Panc1 (cell line): ENCODE measurements at regions not wholly inside any gene's neighbourhood (a gene's known extent, or its start where the extent isn't known, plus 50 kb on each side); places are given as distances from the start of the nearest gene placed in this dataset.

Source experiments
- ATAC-seq: fragments of 200-7000 bp; cut with Tn5 transposase; 2 replicates; pipeline ENCODE4 v1.9.1; 2020; ENCODE audit warnings: mild to moderate bottlenecking, moderate library complexity
- BruUV-seq: library from RNA; stranded (reverse); fragments of 400-500 nt; replicated peaks from 2 replicates; lab custom pipeline; 2021; lab: Mats Ljungman, UMichigan
- CTCF ChIA-PET: fragments of 300-600 bp; sonication (Branson Sonifier 250); formaldehyde crosslinking; loops from one replicate; lab custom pipeline; 2022; ENCODE audit warnings: antibody characterized with exemption; lab: Charles Lee
- POLR2A ChIA-PET: fragments of 300-600 bp; sonication (Branson Sonifier 250); formaldehyde crosslinking; loops from one replicate; lab custom pipeline; 2022; ENCODE audit warnings: antibody characterized with exemption; lab: Charles Lee
- DNase-seq: peaks from one replicate; pipeline ENCODE4 v3.0.0-alpha.2; 2010; ENCODE audit warnings: low read depth, low spot score
- H3K27ac ChIP-seq: 2 replicates; pipeline ENCODE4 v1.5.1; 2011; ENCODE audit warnings: mild to moderate bottlenecking, low read length, inconsistent platforms
- H3K27me3 ChIP-seq: fragments of 200-500 bp; sonication (Bioruptor generic); 2 replicates; pipeline ENCODE4 v1.6.0; 2014; ENCODE audit warnings: low read length, inconsistent platforms; ENCODE audit not compliant: control insufficient read depth, insufficient read depth
- H3K36me3 ChIP-seq: fragments of 200-500 bp; sonication (Bioruptor generic); 2 replicates; pipeline ENCODE4 v1.5.1; 2014; ENCODE audit warnings: inconsistent platforms, mild to moderate bottlenecking, low read length, moderate library complexity; ENCODE audit not compliant: control insufficient read depth, insufficient read depth
- H3K4me1 ChIP-seq: 2 replicates; pipeline ENCODE4 v1.5.1; 2011; ENCODE audit warnings: inconsistent platforms, mild to moderate bottlenecking, low read length, moderate library complexity; ENCODE audit not compliant: control insufficient read depth, insufficient read depth
- H3K4me3 ChIP-seq, 2 experiments: 2 replicates each; pipeline ENCODE4 v1.5.1; 2011 to 2012; ENCODE audit warnings: low read depth in 2 of 2, low read length in 2 of 2, mild to moderate bottlenecking in 2 of 2, inconsistent platforms in 1 of 2, moderate library complexity in 1 of 2
- H3K9me3 ChIP-seq: fragments of 200-500 bp; sonication (Bioruptor generic); 2 replicates; pipeline ENCODE4 v1.5.1; 2014; ENCODE audit warnings: low read depth, mild to moderate bottlenecking, inconsistent platforms, low read length, moderate library complexity; ENCODE audit not compliant: control insufficient read depth, insufficient read depth
- CTCF ChIP-seq: fragments of 450-650 bp; IDR thresholded peaks from 2 replicates; pipeline ENCODE4 v1.5.1; 2017; ENCODE audit warnings: mild to moderate bottlenecking
- POLR2AphosphoS5 ChIP-seq: IDR thresholded peaks from 2 replicates; pipeline ENCODE4 v1.6.1; 2012; ENCODE audit warnings: mild to moderate bottlenecking, low read depth, low read length, moderate library complexity
- SIN3A ChIP-seq: IDR thresholded peaks from 2 replicates; pipeline ENCODE4 v1.6.1; 2012; ENCODE audit warnings: low read depth, mild to moderate bottlenecking, low read length, moderate library complexity, borderline replicate concordance; ENCODE audit not compliant: insufficient read depth
- TCF7L2 ChIP-seq: IDR thresholded peaks from 2 replicates; pipeline ENCODE4 v1.6.1; 2011; ENCODE audit warnings: mild to moderate bottlenecking, low read depth, low read length, inconsistent platforms
- in situ Hi-C: cut with HindIII; loops from 2 replicates; pipeline ENCODE4 v1.10.0; 2016; ENCODE audit warnings: low sequenced_read_pairs, low pct_unique_long_range_greater_than_20kb
- intact Hi-C: fragments of 100-400 bp; cut with micrococcal nuclease; formaldehyde crosslinking; loops from one replicate; pipeline ENCODE4 v1.10.0; 2022; ENCODE audit not compliant: unreplicated experiment
- TF ChIP-seq, protein P1 (sequence below), 2 experiments: IDR thresholded peaks; 2 replicates each; pipeline ENCODE4 v1.6.1; 2011 to 2012; ENCODE audit warnings: low read depth in 2 of 2, control low read depth in 1 of 2, low read length in 1 of 2, mild to moderate bottlenecking in 1 of 2, moderate library complexity in 1 of 2; ENCODE audit not compliant: insufficient read depth in 1 of 2

- no TSS peak for BruUV-seq
These were observed 204.6 kb downstream of the GLI2 start for GRCh38 chr2:120940319-120940696.

DNA sequence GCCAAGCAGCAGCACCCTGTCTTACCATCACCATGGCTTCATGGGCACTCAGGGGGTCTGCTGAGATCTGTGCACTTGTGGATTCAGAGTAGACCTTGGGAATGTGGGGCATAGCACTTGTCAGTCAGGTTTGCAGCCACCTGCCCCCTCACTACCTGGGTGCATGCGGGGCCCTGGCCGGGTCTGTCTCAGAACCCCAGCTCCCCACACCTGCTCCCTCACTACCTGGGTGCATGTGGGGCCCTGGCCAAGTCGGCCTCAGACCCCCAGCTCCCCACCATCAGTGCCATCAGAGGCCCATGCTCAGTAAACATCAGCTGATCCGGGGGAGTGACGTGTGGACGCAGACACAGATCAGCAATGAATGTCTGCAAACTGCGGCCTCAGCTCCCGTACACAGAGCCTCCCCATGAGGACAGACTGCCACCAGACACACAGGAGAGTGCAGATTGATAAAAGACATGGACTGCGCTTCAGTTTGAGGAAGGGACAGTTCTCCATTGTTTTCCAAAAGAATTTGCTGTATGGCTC is 205.1 kb downstream of the GLI2 start:
- Histone ChIP-seq H3K36me3 (no peaks in the 10 kb centered on the region), H3K9me3 (no peaks in the 10 kb centered on the region), H3K27ac (no peak overlapping the region; the same call in 1 of the 2 replicates), H3K4me1 (peaks cover 27% of the 10 kb centered on the region), H3K27me3 (no peaks in the 10 kb centered on the region), H3K4me3 (no peak overlapping the region)
- BruUV-seq: no TSS peak
- in situ Hi-C loops: no loop called here
- TF ChIP-seq POLR2AphosphoS5 (no peak), TCF7L2 (no peak), CTCF (no peak), SIN3A (no peak)
- TF ChIP-seq, protein P1, sequence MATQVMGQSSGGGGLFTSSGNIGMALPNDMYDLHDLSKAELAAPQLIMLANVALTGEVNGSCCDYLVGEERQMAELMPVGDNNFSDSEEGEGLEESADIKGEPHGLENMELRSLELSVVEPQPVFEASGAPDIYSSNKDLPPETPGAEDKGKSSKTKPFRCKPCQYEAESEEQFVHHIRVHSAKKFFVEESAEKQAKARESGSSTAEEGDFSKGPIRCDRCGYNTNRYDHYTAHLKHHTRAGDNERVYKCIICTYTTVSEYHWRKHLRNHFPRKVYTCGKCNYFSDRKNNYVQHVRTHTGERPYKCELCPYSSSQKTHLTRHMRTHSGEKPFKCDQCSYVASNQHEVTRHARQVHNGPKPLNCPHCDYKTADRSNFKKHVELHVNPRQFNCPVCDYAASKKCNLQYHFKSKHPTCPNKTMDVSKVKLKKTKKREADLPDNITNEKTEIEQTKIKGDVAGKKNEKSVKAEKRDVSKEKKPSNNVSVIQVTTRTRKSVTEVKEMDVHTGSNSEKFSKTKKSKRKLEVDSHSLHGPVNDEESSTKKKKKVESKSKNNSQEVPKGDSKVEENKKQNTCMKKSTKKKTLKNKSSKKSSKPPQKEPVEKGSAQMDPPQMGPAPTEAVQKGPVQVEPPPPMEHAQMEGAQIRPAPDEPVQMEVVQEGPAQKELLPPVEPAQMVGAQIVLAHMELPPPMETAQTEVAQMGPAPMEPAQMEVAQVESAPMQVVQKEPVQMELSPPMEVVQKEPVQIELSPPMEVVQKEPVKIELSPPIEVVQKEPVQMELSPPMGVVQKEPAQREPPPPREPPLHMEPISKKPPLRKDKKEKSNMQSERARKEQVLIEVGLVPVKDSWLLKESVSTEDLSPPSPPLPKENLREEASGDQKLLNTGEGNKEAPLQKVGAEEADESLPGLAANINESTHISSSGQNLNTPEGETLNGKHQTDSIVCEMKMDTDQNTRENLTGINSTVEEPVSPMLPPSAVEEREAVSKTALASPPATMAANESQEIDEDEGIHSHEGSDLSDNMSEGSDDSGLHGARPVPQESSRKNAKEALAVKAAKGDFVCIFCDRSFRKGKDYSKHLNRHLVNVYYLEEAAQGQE (IDR thresholded peaks at IDR 0.05; ENCODE audit: insufficient read depth in 1 of 2, low read depth in 2 of 2, low read length in 1 of 2): no peak
- intact Hi-C loops: no loop called here
- ATAC-seq: no peak
- ChIA-PET POLR2A (interaction anchor here (0.7 kb wide), 1 partner anchor 8 kb away, joined by 3 read pairs; no protein-coding TSS in a partner anchor), CTCF (interaction anchor here (0.7 kb wide), 1 partner anchor 163 kb away, joined by 3 read pairs; no protein-coding TSS in a partner anchor)
- no peak for DNase-seq

More at GRCh38 chr2:120940319-120940696, 204.6 kb downstream of the GLI2 start:
- ATAC-seq (no peak), DNase-seq (no peak)
- no peaks in the 10 kb centered on the region for H3K9me3 ChIP-seq
- TF ChIP-seq SIN3A (no peak), POLR2AphosphoS5 (no peak), CTCF (no peak), TCF7L2 (no peak)
- TF ChIP-seq, protein P1 (IDR thresholded peaks at IDR 0.05; ENCODE audit: insufficient read depth in 1 of 2, low read depth in 2 of 2, low read length in 1 of 2): no peak
- H3K36me3 ChIP-seq: no peaks in the 10 kb centered on the region
- peaks cover 32% of the 10 kb centered on the region for H3K4me1 ChIP-seq
- in situ Hi-C loops (no loop called here), intact Hi-C loops (no loop called here)
- H3K27me3 ChIP-seq: no peaks in the 10 kb centered on the region
- ChIA-PET CTCF (no interaction called here), POLR2A (interaction anchor here (0.7 kb wide), 1 partner anchor 8 kb away, joined by 3 read pairs; no protein-coding TSS in a partner anchor)
- H3K4me3 ChIP-seq: no peak overlapping the region
- no peak overlapping the region for H3K27ac ChIP-seq
